H9 (cell line): ENCODE measurements at regions not wholly inside any gene's neighbourhood (a gene's known extent, or its start where the extent isn't known, plus 50 kb on each side); places are given as distances from the start of the nearest gene placed in this dataset.

Experiments
- DNase-seq: peaks from one replicate; pipeline ENCODE4 v3.0.0-alpha.2; 2017
- H2AFZ ChIP-seq: one replicate; pipeline ENCODE4 v1.6.1; 2013; ENCODE audit warnings: mild to moderate bottlenecking, low read length, control low read depth, moderate library complexity
- H2AK5ac ChIP-seq: 2 replicates; pipeline ENCODE4 v1.6.1; 2013; ENCODE audit warnings: low read length, control low read depth, mixed read lengths; ENCODE audit not compliant: insufficient read length
- H2BK120ac ChIP-seq: one replicate; pipeline ENCODE4 v1.6.1; 2013; ENCODE audit warnings: low read depth, mild to moderate bottlenecking, low read length, control low read depth, inconsistent platforms; ENCODE audit not compliant: poor library complexity, severe bottlenecking
- H2BK12ac ChIP-seq: 2 replicates; pipeline ENCODE4 v1.6.1; 2013; ENCODE audit warnings: low read length, control low read depth, mixed read lengths, low read depth; ENCODE audit not compliant: insufficient read length
- H2BK15ac ChIP-seq: 2 replicates; pipeline ENCODE4 v1.6.1; 2013; ENCODE audit warnings: low read depth, low read length, control low read depth
- H2BK20ac ChIP-seq: one replicate; pipeline ENCODE4 v1.6.1; 2013; ENCODE audit warnings: low read depth, mild to moderate bottlenecking, low read length, control low read depth, inconsistent platforms; ENCODE audit not compliant: poor library complexity, severe bottlenecking
- H2BK5ac ChIP-seq: 2 replicates; pipeline ENCODE4 v1.6.1; 2013; ENCODE audit warnings: low read length, control low read depth, mixed read lengths; ENCODE audit not compliant: insufficient read length
- H3K14ac ChIP-seq: 2 replicates; pipeline ENCODE4 v1.6.1; 2013; ENCODE audit warnings: low read length, control low read depth; ENCODE audit not compliant: insufficient read depth
- H3K18ac ChIP-seq: 2 replicates; pipeline ENCODE4 v1.6.1; 2013; ENCODE audit warnings: low read depth, mild to moderate bottlenecking, mixed read lengths, low read length, control low read depth; ENCODE audit not compliant: insufficient read length
- H3K23ac ChIP-seq: 2 replicates; pipeline ENCODE4 v1.6.1; 2013; ENCODE audit warnings: low read length, control low read depth, mixed read lengths, low read depth; ENCODE audit not compliant: insufficient read length
- H3K23me2 ChIP-seq: 2 replicates; pipeline ENCODE4 v1.6.1; 2013; ENCODE audit warnings: low read depth, mild to moderate bottlenecking, mixed read lengths, low read length, control low read depth; ENCODE audit not compliant: insufficient read length, poor library complexity, severe bottlenecking
- H3K27ac ChIP-seq: 2 replicates; pipeline ENCODE4 v1.5.1; 2013; ENCODE audit warnings: low read length, control low read depth, mixed read lengths, low read depth; ENCODE audit not compliant: insufficient read length
- H3K27me3 ChIP-seq: 2 replicates; pipeline ENCODE4 v1.6.1; 2013; ENCODE audit warnings: low read length, control low read depth, inconsistent platforms; ENCODE audit not compliant: insufficient read depth
- H3K4ac ChIP-seq: 2 replicates; pipeline ENCODE4 v1.6.1; 2013; ENCODE audit warnings: low read depth, mild to moderate bottlenecking, control low read depth, inconsistent platforms, low read length, moderate library complexity
- H3K4me1 ChIP-seq: 2 replicates; pipeline ENCODE4 v1.6.1; 2013; ENCODE audit warnings: low read length, control low read depth, inconsistent platforms; ENCODE audit not compliant: insufficient read depth
- H3K4me2 ChIP-seq: 2 replicates; pipeline ENCODE4 v1.6.1; 2013; ENCODE audit warnings: low read length, control low read depth, mixed read lengths; ENCODE audit not compliant: insufficient read length, insufficient read depth
- H3K56ac ChIP-seq: 2 replicates; pipeline ENCODE4 v1.6.1; 2013; ENCODE audit warnings: low read depth, mild to moderate bottlenecking, mixed read lengths, low read length, control low read depth; ENCODE audit not compliant: insufficient read length
- H3K79me1 ChIP-seq: 2 replicates; pipeline ENCODE4 v1.6.1; 2013; ENCODE audit warnings: low read depth, mild to moderate bottlenecking, moderate library complexity, low read length, control low read depth, inconsistent platforms; ENCODE audit not compliant: insufficient read depth, poor library complexity, severe bottlenecking
- H3K79me2 ChIP-seq: 2 replicates; pipeline ENCODE4 v1.6.1; 2013; ENCODE audit warnings: low read length, control low read depth, inconsistent platforms; ENCODE audit not compliant: insufficient read depth
- H3K9ac ChIP-seq: 2 replicates; pipeline ENCODE4 v1.6.1; 2013; ENCODE audit warnings: low read length, control low read depth, mixed read lengths; ENCODE audit not compliant: insufficient read length; ENCODE audit errors: extremely low read depth
- H3K9me3 ChIP-seq: one replicate; pipeline ENCODE4 v1.6.1; 2013; ENCODE audit warnings: low read depth, low read length, inconsistent platforms; ENCODE audit not compliant: control insufficient read depth
- H3T11ph ChIP-seq: one replicate; pipeline ENCODE4 v1.6.1; 2013; ENCODE audit warnings: mild to moderate bottlenecking, low read length, control low read depth, inconsistent platforms
- H4K20me1 ChIP-seq: one replicate; pipeline ENCODE4 v1.6.1; 2013; ENCODE audit not compliant: control insufficient read depth, insufficient read length, insufficient read depth
- H4K5ac ChIP-seq: 2 replicates; pipeline ENCODE4 v1.6.1; 2013; ENCODE audit warnings: low read depth, mild to moderate bottlenecking, mixed read lengths, low read length, control low read depth; ENCODE audit not compliant: insufficient read length
- H4K8ac ChIP-seq: replicated peaks from 2 replicates; pipeline ENCODE4 v1.6.1; 2013; ENCODE audit warnings: low read length, control low read depth, mixed read lengths, low read depth; ENCODE audit not compliant: insufficient read length
- H4K91ac ChIP-seq: 2 replicates; pipeline ENCODE4 v1.6.1; 2013; ENCODE audit warnings: low read depth, mild to moderate bottlenecking, moderate library complexity, mixed read lengths, low read length, control low read depth; ENCODE audit not compliant: insufficient read length
- H3K27ac Mint-ChIP-seq, 3 experiments: 2 replicates in 2 of 3; 3 replicates in 1 of 3; pipeline ENCODE4 v1.8.0; 2020 to 2021; ENCODE audit warnings: mixed read lengths in 3 of 3, mild to moderate bottlenecking in 1 of 3, moderate library complexity in 1 of 3
- H3K27me3 Mint-ChIP-seq: 2 replicates; pipeline ENCODE4 v1.8.0; 2021; ENCODE audit warnings: low read depth, mild to moderate bottlenecking, moderate library complexity, mixed read lengths
- H3K36me3 Mint-ChIP-seq, 3 experiments: 2 replicates in 2 of 3; 3 replicates in 1 of 3; pipeline ENCODE4 v1.8.0; 2020 to 2021; ENCODE audit warnings: low read depth in 3 of 3, mixed read lengths in 3 of 3; ENCODE audit not compliant: insufficient read depth in 1 of 3
- H3K4me1 Mint-ChIP-seq, 2 experiments: 2 replicates each; pipeline ENCODE4 v1.8.0; 2020; ENCODE audit warnings: mixed read lengths in 2 of 2
- H3K4me3 Mint-ChIP-seq, 2 experiments: 2 replicates in 1 of 2; 3 replicates in 1 of 2; pipeline ENCODE4 v1.8.0; 2020 to 2021; ENCODE audit warnings: mild to moderate bottlenecking in 2 of 2, mixed read lengths in 2 of 2, moderate library complexity in 1 of 2
- H3K9me3 Mint-ChIP-seq, 2 experiments: 2 replicates in 1 of 2; 3 replicates in 1 of 2; pipeline ENCODE4 v1.8.0; 2020; ENCODE audit warnings: mild to moderate bottlenecking in 2 of 2, mixed read lengths in 2 of 2, moderate library complexity in 1 of 2
- CTCF ChIP-seq: fragments of 200-600 bp; sonication (generic); conservative IDR thresholded peaks from 3 replicates; pipeline ENCODE4 v1.8.0; 2021; ENCODE audit warnings: antibody characterized with exemption, mild to moderate bottlenecking
- WGBS: extraction: QIAGEN DNeasy Blood & Tissue Kit; methylation state at CpG from one replicate; pipeline ENCODE4 v1.1.7; 2013; ENCODE audit warnings: missing lambda C conversion rate, low lambda C conversion rate, mixed read lengths; ENCODE audit not compliant: insufficient read length; ENCODE audit errors: extremely low coverage; 5-methylcytosine and 5-hydroxymethylcytosine counted together

GRCh38 chr4:189092581-189092980 is 848.1 kb upstream of the FRG1 start:
- Histone ChIP-seq H2BK5ac (no peak overlapping the region), H3K79me2 (no peaks in the 10 kb centered on the region), H3K56ac (no peak overlapping the region), H4K8ac (no peak overlapping the region), H2AFZ (no peak overlapping the region), H3K9me3 (no peaks in the 10 kb centered on the region), H3K9ac (no peak overlapping the region), H2BK120ac (no peak overlapping the region), H3K4me1 (no peaks in the 10 kb centered on the region), H3K14ac (no peak overlapping the region), H4K91ac (no peak overlapping the region), H2BK15ac (no peak overlapping the region), H3K4ac (no peak overlapping the region), H3K23ac (no peak overlapping the region), H2BK12ac (no peak overlapping the region), H4K20me1 (no peaks in the 10 kb centered on the region), H3K23me2 (no peaks in the 10 kb centered on the region), H3K27me3 (no peaks in the 10 kb centered on the region), H3K79me1 (no peaks in the 10 kb centered on the region), H4K5ac (no peak overlapping the region), H2AK5ac (no peak overlapping the region), H3K18ac (no peak overlapping the region), H3K27ac (no peak overlapping the region), H3T11ph (no peak overlapping the region), H3K4me2 (no peak overlapping the region), H2BK20ac (no peak overlapping the region)
- peaks cover 0 to 15% (median 3%) of the 10 kb centered on the region in 3 experiments; a peak in 3 of 7 replicates for H3K36me3 Mint-ChIP-seq
- H3K27me3 Mint-ChIP-seq: no peaks in the 10 kb centered on the region
- no peak for DNase-seq
- WGBS: no CpG with 5 or more reads among the region's 4 CpGs
- peaks cover 10 to 15% of the 10 kb centered on the region in 2 experiments for H3K4me1 Mint-ChIP-seq
- no peak for TF ChIP-seq CTCF
- 0 out of 7 replicates have a peak overlapping the region, but pooled peaks of 1 of the 3 experiments have one; percentile 29 for H3K27ac Mint-ChIP-seq
- H3K4me3 Mint-ChIP-seq: no peak overlapping the region
- H3K9me3 Mint-ChIP-seq: peaks cover 5 to 9% of the 10 kb centered on the region in 2 experiments
